DMS153 treated with DMSO at 0.1 percent for 48 hours (cell line): ENCODE measurements at regions not wholly inside any gene's neighbourhood (a gene's known extent, or its start where the extent isn't known, plus 50 kb on each side); places are given as distances from the start of the nearest gene placed in this dataset.
"Not testable (repeated sequence)": the region's sequence is repeated elsewhere in the genome, so short reads cannot be mapped to it uniquely, and the experiment has no call there.

ENCODE experiments used
- DNase-seq: peaks from one replicate; lab custom pipeline; 2025; ENCODE audit not compliant: unreplicated experiment; lab: John Stamatoyannopoulos, UW

GRCh38 chr13:50721672-50721992 is 121.9 kb downstream of the DLEU7 start:
- no peak for DNase-seq

GRCh38 chr13:50722440-50723125 is 120.9 kb downstream of the DLEU7 start:
- no peak for DNase-seq

- no peak for DNase-seq
Observed at GRCh38 chr13:50724438-50724837, 119.1 kb downstream of the DLEU7 start.

GRCh38 chr13:50724913-50725312 is 118.6 kb downstream of the DLEU7 start:
- no peak for DNase-seq

GRCh38 chr13:50726164-50726563 is 117.3 kb downstream of the DLEU7 start:
- no peak for DNase-seq

GRCh38 chr13:50729177-50729576 is 114.3 kb downstream of the DLEU7 start:
- no peak for DNase-seq

- DNase-seq: no peak
Observed at GRCh38 chr13:50730496-50731351, 112.8 kb downstream of the DLEU7 start.

GRCh38 chr13:50731400-50731799 is 112.1 kb downstream of the DLEU7 start:
- no peak for DNase-seq

- DNase-seq: no peak
Observed at GRCh38 chr13:50732712-50733111, 110.8 kb downstream of the DLEU7 start.

- DNase-seq: no peak
Observed at GRCh38 chr13:50733392-50733791, 110.1 kb downstream of the DLEU7 start.

GRCh38 chr13:50735071-50735470 is 108.4 kb downstream of the DLEU7 start:
- DNase-seq: no peak

GRCh38 chr13:50740052-50740741 is 103.3 kb downstream of the DLEU7 start:
- no peak for DNase-seq

- DNase-seq: no peak
Observed at GRCh38 chr13:50742353-50742752, 101.1 kb downstream of the DLEU7 start.

GRCh38 chr13:50742968-50743367 is 100.5 kb downstream of the DLEU7 start:
- no peak for DNase-seq

GRCh38 chr13:50744116-50744660 is 99.3 kb downstream of the DLEU7 start:
- no peak for DNase-seq

- no peak for DNase-seq
Observed at GRCh38 chr13:50745542-50746115, 97.9 kb downstream of the DLEU7 start.

- no peak for DNase-seq
Observed at GRCh38 chr13:50747737-50748350, 95.6 kb downstream of the DLEU7 start.

GRCh38 chr13:50753221-50753620 is 90.3 kb downstream of the DLEU7 start:
- not testable (repeated sequence) for DNase-seq

- DNase-seq: peak; percentile 93
Observed at GRCh38 chr13:50755862-50756685, 87.4 kb downstream of the DLEU7 start.

GRCh38 chr13:50757008-50757407 is 86.5 kb downstream of the DLEU7 start:
- DNase-seq: no peak
